ENCODE measurements at regions not wholly inside any gene's neighbourhood (a gene's known extent, or its start where the extent isn't known, plus 50 kb on each side); places are given as distances from the start of the nearest gene placed in this dataset.
"Not testable (repeated sequence)": the region's sequence is repeated elsewhere in the genome, so short reads cannot be mapped to it uniquely, and the experiment has no call there.

- DNase-seq (ENCODE audit: low read depth, low spot score); H3K4me3 ChIP-seq (ENCODE audit: low read length): not testable (repeated sequence)
These were observed 288.5 kb downstream of the GOLGA6L6 start for GRCh38 chr15:20253047-20253615.

GRCh38 chr15:20252040-20252439 lies 289.6 kb downstream of the GOLGA6L6 start:
- not testable (repeated sequence) for H3K4me3 ChIP-seq (ENCODE audit: low read length); DNase-seq (ENCODE audit: low read depth, low spot score)

- H3K4me3 ChIP-seq (ENCODE audit: low read length); DNase-seq (ENCODE audit: low read depth, low spot score): not testable (repeated sequence)
These were observed 290.2 kb downstream of the GOLGA6L6 start for GRCh38 chr15:20251214-20252005.

- H3K4me3 ChIP-seq (ENCODE audit: low read length); DNase-seq (ENCODE audit: low read depth, low spot score): not testable (repeated sequence)
These were observed 291.4 kb downstream of the GOLGA6L6 start for GRCh38 chr15:20250206-20250605.

GRCh38 chr15:20249677-20249970 lies 292.0 kb downstream of the GOLGA6L6 start:
- not testable (repeated sequence) for H3K4me3 ChIP-seq (ENCODE audit: low read length)
- DNase-seq (ENCODE audit: low read depth, low spot score): peak; percentile 16

- not testable (repeated sequence) for DNase-seq (ENCODE audit: low read depth, low spot score); H3K4me3 ChIP-seq (ENCODE audit: low read length)
These were observed 293.2 kb downstream of the GOLGA6L6 start for GRCh38 chr15:20248434-20248833.

GRCh38 chr15:20247137-20247536 lies 294.5 kb downstream of the GOLGA6L6 start:
- DNase-seq (ENCODE audit: low read depth, low spot score); H3K4me3 ChIP-seq (ENCODE audit: low read length): not testable (repeated sequence)

- DNase-seq (ENCODE audit: low read depth, low spot score); H3K4me3 ChIP-seq (ENCODE audit: low read length): not testable (repeated sequence)
These were observed 295.0 kb downstream of the GOLGA6L6 start for GRCh38 chr15:20246624-20247023.

GRCh38 chr15:20245856-20246255 lies 295.7 kb downstream of the GOLGA6L6 start:
- not testable (repeated sequence) for DNase-seq (ENCODE audit: low read depth, low spot score); H3K4me3 ChIP-seq (ENCODE audit: low read length)

- not testable (repeated sequence) for DNase-seq (ENCODE audit: low read depth, low spot score); H3K4me3 ChIP-seq (ENCODE audit: low read length)
These were observed 296.8 kb downstream of the GOLGA6L6 start for GRCh38 chr15:20244792-20245191.

- DNase-seq (ENCODE audit: low read depth, low spot score): not testable (repeated sequence)
These were observed 297.9 kb downstream of the GOLGA6L6 start for GRCh38 chr15:20243486-20244240.

GRCh38 chr15:20240366-20240917 lies 301.2 kb downstream of the GOLGA6L6 start:
- not testable (repeated sequence) for DNase-seq (ENCODE audit: low read depth, low spot score); H3K4me3 ChIP-seq (ENCODE audit: low read length)

More at GRCh38 chr15:20243486-20244240, 297.9 kb downstream of the GOLGA6L6 start:
- not testable (repeated sequence) for H3K4me3 ChIP-seq (ENCODE audit: low read length)

- not testable (repeated sequence) for DNase-seq (ENCODE audit: low read depth, low spot score); H3K4me3 ChIP-seq (ENCODE audit: low read length)
These were observed 302.4 kb downstream of the GOLGA6L6 start for GRCh38 chr15:20239186-20239585.

GRCh38 chr15:20237256-20238020 lies 304.2 kb downstream of the GOLGA6L6 start:
- DNase-seq (ENCODE audit: low read depth, low spot score): not testable (repeated sequence)

GRCh38 chr15:20235728-20236127 lies 305.9 kb downstream of the GOLGA6L6 start:
- H3K4me3 ChIP-seq (ENCODE audit: low read length); DNase-seq (ENCODE audit: low read depth, low spot score): not testable (repeated sequence)

More at GRCh38 chr15:20237256-20238020, 304.2 kb downstream of the GOLGA6L6 start:
- not testable (repeated sequence) for H3K4me3 ChIP-seq (ENCODE audit: low read length)

GRCh38 chr15:20234006-20234540 lies 307.5 kb downstream of the GOLGA6L6 start:
- H3K4me3 ChIP-seq (ENCODE audit: low read length); DNase-seq (ENCODE audit: low read depth, low spot score): not testable (repeated sequence)

- not testable (repeated sequence) for H3K4me3 ChIP-seq (ENCODE audit: low read length); DNase-seq (ENCODE audit: low read depth, low spot score)
These were observed 309.1 kb downstream of the GOLGA6L6 start for GRCh38 chr15:20232457-20232856.

GRCh38 chr15:20230656-20231055 lies 310.9 kb downstream of the GOLGA6L6 start:
- not testable (repeated sequence) for DNase-seq (ENCODE audit: low read depth, low spot score); H3K4me3 ChIP-seq (ENCODE audit: low read length)

- not testable (repeated sequence) for H3K4me3 ChIP-seq (ENCODE audit: low read length); DNase-seq (ENCODE audit: low read depth, low spot score)
These were observed 312.8 kb downstream of the GOLGA6L6 start for GRCh38 chr15:20228791-20229190.

All from Jurkat, Clone E6-1 (cell line).